ENCODE measurements at regions not wholly inside any gene's neighbourhood (a gene's known extent, or its start where the extent isn't known, plus 50 kb on each side); places are given as distances from the start of the nearest gene placed in this dataset.

- no peak for DNase-seq (ENCODE audit: low spot score)
Measured at GRCh38 chr2:126568734-126569133, 87.2 kb upstream of the GYPC start.

GRCh38 chr2:126571403-126571802, 84.6 kb upstream of the GYPC start:
- DNase-seq (ENCODE audit: low spot score): no peak

- DNase-seq (ENCODE audit: low spot score): no peak
Measured at GRCh38 chr2:126575631-126576030, 80.3 kb upstream of the GYPC start.

GRCh38 chr2:126579868-126580267, 76.1 kb upstream of the GYPC start:
- no peak for DNase-seq (ENCODE audit: low spot score)

GRCh38 chr2:126586317-126586716, 69.6 kb upstream of the GYPC start:
- no peak for DNase-seq (ENCODE audit: low spot score)

GRCh38 chr2:126599062-126599461, 56.9 kb upstream of the GYPC start:
- no peak for DNase-seq (ENCODE audit: low spot score)

GRCh38 chr2:126600742-126601141, 55.2 kb upstream of the GYPC start:
- no peak for DNase-seq (ENCODE audit: low spot score)

GRCh38 chr2:126602334-126602733, 53.6 kb upstream of the GYPC start:
- DNase-seq (ENCODE audit: low spot score): no peak
